HG02981 (cell line): ENCODE measurements at regions not wholly inside any gene's neighbourhood (a gene's known extent, or its start where the extent isn't known, plus 50 kb on each side); places are given as distances from the start of the nearest gene placed in this dataset.

Experiments used
- ATAC-seq: cut with Tn5 transposase; IDR thresholded peaks from one replicate; pipeline ENCODE4 v1.9.1; 2021; ENCODE audit warnings: mild to moderate bottlenecking, moderate library complexity; ENCODE audit not compliant: unreplicated experiment

DNA sequence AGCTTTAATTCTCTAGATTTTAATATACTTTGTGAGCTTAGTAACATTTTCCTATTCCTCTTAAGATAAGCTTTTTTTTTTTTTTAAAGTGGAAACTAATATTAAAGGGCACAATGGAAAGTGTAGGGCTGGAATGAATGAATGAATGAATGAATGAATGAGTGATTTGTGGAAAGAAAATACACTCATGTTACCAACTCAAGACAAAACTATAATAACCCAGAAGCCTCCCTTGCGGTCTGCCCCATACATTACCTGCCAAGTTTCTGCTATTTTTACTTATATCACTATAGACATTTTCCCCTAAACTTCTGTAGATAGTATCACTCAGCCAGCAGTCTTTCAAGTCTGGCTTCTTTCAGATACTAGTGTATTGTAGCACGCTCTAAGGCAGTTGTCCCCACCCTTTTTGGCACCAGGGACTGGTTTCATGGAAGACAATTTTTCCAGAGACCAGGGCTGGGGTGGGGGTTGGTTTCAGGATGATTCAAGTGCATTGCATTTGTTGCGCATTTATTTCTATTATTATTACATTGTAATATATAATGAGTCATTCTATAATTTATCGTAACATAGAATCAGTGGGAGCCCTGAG is 932.2 kb downstream of the TBC1D22A start:
- no peak for ATAC-seq

DNA sequence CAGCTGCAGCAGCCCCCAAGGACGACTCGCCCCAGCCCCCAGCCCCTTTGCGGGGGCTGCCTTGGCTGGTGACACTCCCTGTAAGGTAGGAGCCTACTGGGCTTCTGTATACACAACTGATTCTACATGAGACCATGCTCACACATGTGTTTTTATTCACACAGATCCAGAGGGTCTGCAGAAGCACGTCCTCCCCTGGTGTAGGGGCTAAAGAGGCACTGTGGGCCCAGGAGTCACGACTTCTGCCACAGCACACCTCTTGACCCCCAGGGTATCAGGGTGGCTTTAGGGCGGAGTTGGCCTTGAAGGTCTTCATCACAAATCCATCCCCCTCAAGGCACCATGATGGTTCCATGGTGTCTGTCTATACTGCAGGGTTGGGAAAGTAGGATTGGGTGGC is 931.2 kb downstream of the TBC1D22A start:
- no peak for ATAC-seq

DNA sequence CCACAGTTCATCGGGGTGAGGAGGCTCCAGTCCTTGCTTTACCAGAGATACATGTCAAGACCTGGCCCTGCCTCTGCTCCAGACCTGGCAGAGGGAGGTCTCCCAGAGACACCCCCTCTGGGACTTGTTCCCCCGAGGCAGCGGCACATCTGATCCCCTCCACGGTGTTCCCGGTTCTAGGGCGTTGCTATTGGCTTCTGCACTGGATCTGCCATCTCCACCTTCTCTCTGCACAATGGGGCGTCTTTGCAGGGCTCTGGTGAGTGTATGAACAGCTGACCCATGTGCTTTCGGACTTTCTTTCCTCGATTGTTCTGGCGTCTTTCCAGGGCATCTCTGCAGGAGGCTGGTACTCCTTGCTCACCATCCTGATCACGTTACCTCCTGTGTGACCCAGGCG is 930.4 kb downstream of the TBC1D22A start:
- no peak for ATAC-seq

DNA sequence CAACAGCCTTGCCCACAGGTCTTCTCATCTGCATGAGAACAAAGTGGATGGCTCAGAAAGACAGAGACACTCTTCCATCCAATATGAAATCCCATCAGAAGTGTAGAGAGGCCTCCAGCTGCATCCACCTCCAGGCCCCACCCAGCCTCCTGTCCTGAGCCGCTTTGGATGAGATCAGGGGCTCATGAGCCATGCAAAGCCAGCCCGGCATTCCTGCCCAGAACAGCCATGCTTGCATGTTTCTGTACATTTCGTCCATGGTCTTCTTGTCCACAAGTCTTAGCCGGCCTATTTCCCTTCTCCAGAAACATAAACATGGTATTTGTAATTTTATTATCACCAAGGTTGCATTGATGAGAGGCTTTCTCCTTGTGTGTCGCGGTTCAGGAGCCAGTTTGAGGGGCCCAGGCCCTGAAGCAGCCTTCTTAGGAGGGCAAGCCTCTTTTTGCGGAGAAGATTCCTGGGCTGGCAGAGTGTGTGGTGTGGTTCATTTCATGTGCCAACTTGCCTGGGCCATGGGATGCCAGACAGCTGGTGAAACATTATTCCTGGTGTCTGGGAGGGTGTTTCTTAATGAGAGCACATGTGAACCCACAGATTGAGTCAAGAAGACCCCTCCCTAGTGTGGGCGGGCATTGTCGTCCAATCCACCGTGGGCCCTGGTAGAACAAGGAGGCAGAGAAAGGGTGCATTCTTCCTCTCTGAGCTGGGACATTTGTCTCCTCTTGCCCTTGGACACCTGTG is 928.9 kb downstream of the TBC1D22A start:
- ATAC-seq, result no peak

DNA sequence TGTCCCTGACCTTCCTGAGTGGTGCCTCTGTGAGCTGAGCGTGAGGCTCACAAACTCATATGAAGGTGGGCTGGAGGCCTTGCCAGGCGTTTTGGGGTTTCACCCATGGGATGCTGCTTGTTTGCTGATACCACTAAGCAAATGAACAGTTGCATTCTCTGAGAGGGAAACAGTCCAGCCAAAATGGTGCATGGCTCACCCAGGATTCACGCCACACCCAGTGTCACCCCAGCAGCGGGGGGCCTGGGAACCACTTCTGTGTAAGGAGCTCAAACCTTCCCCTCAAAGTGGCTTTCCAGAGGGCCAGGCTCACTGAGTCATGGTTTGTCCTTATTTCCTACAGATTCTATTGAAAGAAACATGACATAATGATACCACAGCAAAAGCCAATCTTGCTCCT is 928.1 kb downstream of the TBC1D22A start:
- ATAC-seq, result no peak

DNA sequence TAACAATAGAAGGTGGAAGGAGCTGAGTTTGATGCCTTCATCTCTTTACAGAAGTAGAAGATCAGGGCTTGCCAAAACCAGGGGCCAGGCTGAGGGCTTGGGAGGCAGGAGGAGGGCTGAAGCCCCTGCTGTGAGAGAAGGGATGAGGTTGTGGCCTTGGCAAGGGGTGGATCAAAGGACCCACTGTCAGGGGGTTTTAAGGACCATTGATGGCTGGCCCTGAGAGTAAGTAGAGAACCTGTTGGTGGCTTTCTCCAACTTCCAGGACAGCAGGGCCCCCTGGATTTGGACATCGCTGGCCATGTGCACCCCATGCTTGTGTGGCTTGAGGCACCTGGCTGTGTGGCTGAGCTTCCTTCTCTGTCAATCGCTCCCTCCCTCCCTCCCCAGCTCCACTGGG is 927.7 kb downstream of the TBC1D22A start:
- no peak for ATAC-seq

DNA sequence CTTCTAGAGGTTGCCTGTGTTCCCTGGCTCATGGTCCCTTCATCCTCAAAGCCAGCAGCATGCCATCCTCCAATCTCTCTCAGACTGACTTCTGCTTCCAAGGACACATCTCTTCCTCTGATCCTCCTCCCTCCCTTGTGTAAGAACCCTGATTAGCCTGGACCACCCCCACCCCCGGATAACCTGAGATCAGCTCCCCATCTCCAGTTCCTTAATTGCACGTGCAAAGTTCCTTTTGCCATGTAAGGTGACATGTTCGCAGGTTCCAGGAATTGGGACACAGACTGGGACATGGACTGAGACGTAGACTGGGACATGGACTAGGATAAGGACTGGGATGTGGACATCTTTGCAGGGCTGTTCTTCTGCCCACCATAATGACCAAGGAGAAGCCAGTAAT is 925.3 kb downstream of the TBC1D22A start:
- ATAC-seq, result no peak

DNA sequence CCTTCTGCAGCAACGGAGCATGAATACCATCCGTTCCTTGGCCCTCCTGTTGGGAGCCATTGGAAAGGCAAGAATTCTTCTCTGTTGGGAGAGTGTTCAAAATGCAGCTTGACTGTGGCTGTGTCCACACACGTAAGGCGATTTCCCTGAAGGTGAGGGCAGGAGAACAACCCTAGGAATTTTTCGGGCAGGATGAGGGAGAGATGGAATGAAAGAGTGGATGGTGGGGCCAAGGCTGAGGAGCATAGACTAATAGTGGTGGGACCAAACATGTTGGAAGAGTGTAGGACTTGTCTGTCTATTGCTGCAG is 924.9 kb downstream of the TBC1D22A start:
- ATAC-seq, result no peak

DNA sequence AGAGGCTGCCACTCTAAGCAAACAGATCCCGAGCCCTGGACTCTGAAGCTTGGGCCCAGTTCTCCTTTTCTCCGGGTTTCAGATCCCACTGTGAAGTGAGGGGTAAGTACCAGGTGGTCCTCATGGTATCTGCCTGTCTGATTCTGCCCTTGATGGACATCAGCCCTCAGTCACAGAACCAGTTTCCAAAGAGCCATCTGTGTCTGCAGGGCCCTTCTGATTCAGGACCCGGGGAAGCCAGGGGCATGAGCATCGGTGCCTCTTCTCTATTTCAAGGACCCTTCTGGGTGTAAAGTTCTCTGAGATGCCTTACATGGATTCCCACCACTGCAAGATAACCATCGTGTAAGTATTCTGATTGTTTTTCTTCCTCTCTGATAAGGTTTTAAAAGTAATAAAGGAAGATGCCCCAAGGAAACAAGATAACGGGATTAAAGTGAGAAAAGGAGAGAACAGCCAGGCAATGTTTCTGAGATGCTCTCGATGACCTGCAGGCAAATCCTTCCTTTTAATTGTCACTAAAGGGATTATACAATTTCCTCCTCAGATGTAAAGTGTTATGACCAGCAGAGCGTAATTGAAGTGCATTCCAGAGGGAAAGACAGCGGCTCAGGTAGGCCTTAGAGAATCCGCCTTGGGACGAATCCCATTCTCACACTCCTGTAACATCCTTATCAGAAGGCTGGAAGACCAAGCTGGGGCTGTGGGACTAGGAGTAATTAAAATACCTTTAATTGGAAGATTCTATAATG is 924.3 kb downstream of the TBC1D22A start:
- ATAC-seq, result no peak

DNA sequence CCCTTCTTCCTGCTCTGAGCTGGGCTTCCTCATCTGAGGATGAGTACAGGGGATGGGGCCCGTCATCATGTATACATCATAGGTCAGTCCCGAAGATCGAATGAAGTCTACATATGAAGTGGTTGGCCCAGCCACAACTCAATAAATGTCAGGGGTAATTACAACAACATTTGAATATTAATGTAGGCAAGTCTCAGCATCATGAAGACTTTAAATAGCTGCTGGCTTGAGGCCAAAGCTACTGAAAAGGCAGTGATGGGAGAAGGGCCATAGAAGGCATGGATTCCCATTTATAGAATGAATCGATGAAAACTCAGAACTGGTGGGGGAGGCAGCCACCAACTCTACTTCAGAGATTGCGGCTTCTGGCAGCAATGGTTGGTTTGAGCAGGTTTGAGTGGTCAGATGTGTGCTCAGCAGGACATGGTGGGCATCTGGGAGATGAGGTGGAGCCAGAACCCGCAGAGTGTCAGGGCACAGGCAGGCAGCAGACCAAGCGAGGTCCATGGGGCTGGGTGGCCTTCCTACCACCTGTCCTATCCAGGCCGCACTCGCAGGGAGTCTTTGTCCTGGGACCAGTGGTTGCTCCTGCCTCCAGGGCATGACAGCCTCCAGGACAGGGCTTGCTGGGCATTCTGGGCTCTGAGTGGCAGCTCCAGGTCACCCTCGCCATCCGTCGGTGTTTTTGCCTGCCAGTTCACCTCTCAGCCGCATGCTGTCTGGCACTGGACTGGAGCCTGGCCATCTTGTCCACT is 919.1 kb downstream of the TBC1D22A start:
- no peak for ATAC-seq

DNA sequence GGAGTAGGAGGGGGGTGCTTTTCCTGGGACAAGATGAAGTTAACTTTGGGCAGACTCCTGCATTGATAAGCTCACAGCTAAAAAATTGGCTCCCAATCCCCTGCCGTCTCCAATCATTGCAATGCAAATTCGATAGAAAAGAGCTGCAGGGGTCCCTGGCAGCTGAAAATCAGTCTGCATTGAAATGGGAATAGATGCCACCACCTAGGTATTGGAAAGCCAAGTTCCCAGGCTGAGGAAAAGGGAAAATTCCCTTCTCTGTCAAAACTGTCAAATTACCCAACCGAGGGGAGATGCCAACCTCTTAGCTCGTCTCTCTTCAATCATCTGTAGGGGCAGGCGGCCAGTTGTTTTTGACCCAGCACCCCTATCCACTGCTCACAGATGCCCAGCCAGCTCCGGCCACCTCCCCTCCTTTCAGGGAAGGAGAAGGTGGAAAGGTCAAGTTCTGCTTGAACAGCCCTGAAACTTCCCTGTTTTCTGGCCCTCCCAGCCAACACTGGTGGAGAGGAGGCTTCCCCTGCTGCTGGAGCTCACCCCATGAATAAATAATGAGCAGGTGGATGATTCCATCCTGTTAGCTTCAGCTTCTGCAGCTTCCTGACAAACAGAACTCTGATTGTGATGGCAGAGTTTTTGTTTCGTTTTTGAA is 916.3 kb downstream of the TBC1D22A start:
- ATAC-seq, result no peak

DNA sequence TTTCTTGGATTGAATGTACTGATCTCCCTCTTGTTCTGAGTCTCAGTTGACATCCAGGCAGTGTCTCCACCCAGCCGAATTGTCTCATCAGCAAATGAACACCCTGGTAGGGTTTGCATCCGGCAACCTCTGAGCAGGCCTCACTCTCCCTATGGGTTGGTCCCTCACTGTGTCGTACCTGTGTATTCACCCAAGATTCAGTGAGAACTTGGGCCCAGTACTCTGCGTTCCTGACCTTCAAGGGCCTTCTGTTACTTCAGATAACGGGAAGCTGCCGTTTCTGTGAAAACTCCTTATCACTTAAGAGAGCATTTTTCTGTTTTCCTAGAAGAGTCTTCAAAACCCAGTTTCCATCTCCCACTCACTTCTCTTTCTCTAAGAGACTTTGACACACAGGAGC is 915.6 kb downstream of the TBC1D22A start:
- no peak for ATAC-seq

DNA sequence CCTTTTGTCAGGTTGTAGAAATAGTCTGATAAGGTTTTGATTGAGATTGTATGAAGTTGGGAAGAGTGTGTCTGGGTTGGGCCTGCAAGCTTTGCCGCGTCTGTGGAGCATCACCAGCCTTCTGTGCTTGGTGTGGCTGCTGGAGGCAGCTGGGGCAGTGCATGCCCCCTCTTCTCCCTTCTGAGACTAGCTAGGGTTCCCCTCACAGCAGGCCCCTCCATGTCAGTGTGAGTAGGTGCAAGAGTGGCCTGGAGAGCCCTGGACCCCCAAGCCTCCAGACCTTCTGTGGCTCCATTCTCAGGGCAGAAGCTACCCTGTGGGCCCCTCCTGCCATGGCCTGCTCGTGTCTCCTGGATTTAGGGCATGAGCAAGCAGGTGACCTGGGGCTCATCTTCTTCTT is 914.2 kb downstream of the TBC1D22A start:
- ATAC-seq, result no peak

DNA sequence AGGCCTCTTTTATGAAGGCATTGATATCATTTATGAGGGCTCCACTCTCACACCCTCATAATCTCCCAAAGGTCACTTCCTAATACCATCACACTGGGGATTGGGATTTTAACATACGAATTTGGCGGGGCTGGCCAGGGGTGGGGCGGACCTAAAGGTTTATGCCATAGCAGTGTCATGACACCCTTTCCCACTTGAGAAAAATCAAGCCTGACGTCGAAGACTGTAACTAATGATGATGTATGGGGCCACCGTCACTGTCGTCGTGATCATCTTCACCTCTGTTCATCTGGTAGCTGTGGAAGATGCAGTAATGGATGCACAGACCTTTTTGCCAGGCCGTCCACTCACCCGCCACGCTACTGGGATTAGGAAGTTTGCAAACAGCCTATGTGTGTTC is 912.1 kb downstream of the TBC1D22A start:
- ATAC-seq, result no peak

DNA sequence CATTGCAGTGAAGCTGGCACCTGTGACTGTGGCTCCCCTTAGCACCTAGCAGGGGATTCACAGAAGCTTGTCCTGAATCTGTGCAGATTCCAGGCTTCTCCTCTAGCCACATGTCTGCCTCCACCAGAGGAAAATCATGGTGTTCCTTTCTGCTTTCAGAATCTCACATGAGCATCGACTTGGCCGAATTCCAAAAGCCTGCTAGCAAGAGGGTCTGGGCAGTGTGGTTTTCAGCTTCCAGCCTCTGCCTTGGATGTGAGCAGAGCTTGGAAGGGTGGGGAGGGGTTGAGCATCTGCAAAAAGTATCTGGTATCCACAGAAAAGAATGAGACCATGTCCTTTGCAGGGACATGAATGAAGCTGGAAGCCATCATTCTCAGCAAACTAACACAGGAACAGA is 911.1 kb downstream of the TBC1D22A start:
- ATAC-seq, result no peak

DNA sequence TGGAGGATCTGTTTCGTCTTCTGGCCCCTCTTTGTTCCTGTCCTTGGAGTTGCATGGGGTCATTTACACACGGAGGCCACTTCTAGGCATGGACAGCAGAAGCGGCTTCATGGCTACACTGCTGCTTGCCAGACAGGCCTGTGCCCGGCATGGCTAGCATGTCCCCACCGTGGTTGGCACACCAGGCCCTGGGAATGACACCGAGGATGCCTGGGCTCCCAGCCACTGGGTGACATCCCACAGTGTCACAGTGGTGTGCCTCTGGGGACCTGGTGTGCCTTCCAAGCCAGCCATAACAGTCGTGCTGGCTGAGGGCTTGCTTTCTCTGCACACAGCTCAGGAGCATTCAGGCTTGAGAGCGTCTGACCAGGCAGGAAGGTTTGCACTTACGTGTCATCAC is 910.1 kb downstream of the TBC1D22A start:
- no peak for ATAC-seq

DNA sequence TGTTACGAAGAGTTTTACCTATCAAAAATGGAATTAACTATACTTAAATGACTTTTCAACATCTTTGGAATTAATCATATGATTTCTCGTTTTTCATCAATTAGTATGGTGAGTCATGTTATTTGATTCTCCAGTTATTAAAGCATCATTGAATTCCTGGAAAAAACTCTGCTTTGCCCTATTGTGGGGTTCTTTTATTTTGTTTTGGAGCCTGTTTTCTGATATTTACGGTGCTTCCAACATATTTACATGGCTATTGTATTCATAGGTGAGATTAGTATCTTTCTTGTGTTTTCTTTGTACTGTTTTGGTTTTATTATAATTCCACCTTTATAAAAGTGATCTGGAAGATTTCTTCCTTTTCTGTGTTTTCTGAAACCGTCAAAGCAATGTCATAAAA is 902.7 kb downstream of the TBC1D22A start:
- ATAC-seq, result no peak

DNA sequence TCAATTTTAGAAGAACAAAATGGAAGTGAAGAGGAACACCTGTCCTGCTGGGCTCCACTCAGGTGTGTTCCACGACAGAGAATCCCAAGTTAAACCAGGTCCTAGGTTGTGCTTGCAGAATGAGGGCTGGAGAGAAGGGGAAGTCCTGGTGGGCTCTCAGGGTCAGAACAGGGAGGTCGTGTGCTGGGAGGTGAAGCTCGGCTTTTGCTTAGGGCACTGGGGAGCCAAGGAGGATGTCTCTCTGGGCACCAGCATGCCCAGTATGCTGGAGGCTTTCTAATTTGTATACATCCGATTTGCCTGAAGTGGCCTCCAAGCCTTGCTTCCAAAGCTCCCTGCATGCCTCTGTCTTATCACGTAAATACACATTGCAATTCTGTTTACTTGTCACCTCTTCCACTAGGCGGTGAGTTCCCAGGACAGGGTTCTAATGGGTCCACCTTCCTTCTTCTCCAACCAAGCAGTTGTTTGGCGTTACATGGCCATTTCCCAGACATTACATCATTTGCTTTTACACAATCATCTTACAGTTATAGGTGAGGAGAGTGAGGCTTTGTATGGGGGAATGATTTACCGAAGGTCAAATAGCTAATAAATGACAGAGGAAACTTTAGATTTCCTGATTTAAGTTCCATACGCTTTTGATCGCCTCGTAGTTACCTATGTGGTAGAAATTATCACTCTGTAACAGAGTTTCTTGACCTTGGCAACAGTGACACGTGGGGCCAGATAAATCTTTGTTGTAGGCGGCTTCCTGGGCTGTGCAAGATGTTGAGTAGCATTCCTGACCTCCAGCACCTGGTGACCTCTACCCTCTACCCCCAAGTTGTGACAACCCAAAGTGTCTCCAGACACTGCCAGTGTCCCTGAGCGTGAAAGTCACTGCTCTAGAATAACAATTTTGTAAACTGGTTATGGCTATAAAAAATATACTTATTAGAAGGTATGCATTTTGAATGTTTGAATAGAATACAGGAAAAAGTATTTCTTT is 901.5 kb downstream of the TBC1D22A start:
- no peak for ATAC-seq

DNA sequence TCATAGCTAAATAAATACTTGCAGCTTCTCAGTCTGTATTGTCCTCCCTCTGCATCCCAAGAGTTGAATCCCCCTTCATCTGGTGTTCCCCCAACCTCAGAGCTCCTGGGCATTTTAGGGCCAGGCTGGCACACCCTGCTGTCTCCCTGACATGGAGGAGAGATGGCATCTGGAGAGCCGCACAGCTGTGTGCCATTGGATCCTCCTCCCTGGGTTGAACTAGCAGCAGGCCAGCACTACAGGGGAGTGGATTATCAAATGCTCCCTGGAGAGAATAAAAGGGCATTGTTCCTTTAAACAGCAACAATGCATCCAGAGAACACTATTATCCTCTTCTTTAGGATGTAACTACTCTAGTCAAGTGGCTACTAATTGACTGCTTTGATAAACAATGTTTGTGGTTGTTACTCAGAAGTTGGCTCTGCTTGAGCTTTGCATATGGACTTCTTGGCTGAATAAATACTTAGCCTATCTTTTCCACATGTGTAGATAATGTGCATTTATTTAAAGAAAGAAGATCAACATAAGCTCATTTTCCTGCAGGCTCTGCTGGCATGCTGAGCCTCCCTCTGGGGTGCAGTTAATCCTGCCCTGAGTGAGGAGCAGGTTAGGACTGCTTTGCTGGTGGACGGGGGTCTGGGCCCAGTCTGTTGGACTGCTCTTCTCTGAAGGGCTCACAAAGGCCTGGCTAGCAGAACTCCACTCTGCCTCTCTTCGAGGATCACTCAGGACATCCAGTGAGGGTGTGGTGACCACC is 897.2 kb downstream of the TBC1D22A start:
- no peak for ATAC-seq
